HG03039 (cell line): ENCODE measurements at regions not wholly inside any gene's neighbourhood (a gene's known extent, or its start where the extent isn't known, plus 50 kb on each side); places are given as distances from the start of the nearest gene placed in this dataset.
"Not testable (repeated sequence)": the region's sequence is repeated elsewhere in the genome, so short reads cannot be mapped to it uniquely, and the experiment has no call there.

Source experiments
- ATAC-seq: cut with Tn5 transposase; IDR thresholded peaks from one replicate; pipeline ENCODE4 v1.9.1; 2021; ENCODE audit warnings: mild to moderate bottlenecking, moderate library complexity; ENCODE audit not compliant: unreplicated experiment

GRCh38 chr10:33010132-33011037 is 52.4 kb upstream of the ITGB1 start:
- ATAC-seq, result no peak

- ATAC-seq, result no peak
These were observed 51.5 kb upstream of the ITGB1 start for GRCh38 chr10:33009244-33010131.

DNA sequence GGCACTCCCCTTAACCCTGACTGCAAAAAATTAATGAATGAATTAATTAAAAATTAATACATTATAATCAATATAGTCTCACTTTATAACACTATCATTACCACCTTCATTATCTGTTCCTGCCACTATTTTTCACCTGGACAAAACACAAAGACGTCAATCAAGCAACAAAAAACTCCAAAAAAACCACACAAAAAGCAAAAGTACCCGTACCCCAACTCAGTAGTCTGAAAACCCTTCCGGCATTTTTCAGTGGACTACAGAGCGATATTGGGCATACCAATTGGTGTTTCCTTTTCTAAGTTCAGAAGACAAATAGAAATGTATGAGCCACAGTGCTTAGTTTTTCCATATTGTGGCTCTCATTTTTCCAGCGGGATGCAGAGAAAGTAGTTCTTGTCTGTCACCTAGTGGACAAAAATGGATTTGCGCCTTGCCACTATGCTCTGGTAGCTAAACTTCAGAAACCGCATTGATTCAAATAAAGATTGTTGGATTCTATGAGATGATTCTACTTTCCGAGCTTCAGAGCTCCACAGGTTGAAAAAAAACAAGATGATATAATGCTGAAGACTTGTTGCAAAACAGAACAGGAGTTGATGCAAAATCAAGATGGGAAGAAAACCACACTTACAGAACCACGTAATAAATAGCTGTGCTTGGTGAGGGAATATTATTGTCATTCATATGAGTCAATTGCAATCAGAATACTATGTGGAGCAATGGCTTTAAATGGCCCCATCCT is 50.6 kb upstream of the ITGB1 start:
- no peak for ATAC-seq

GRCh38 chr10:33007731-33008381 is 49.8 kb upstream of the ITGB1 start:
- not testable (repeated sequence) for ATAC-seq
